Epithelial cell of proximal tubule (primary cell): ENCODE measurements at regions not wholly inside any gene's neighbourhood (a gene's known extent, or its start where the extent isn't known, plus 50 kb on each side); places are given as distances from the start of the nearest gene placed in this dataset.

ENCODE experiments used
- DNase-seq: peaks from one replicate; pipeline ENCODE4 v3.0.0-alpha.2; 2011; ENCODE audit warnings: low read depth
- H3K4me3 ChIP-seq: 2 replicates; pipeline ENCODE4 v1.5.1; 2011; ENCODE audit warnings: low read depth, mild to moderate bottlenecking, low read length
- CTCF ChIP-seq: conservative IDR thresholded peaks from 2 replicates; pipeline ENCODE4 v1.5.1; 2012; ENCODE audit warnings: low read depth, mild to moderate bottlenecking, low read length

GRCh38 chrX:143455046-143455445 is 62.2 kb downstream of the SPANXN3 start:
- no peak for DNase-seq
- no peak for TF ChIP-seq CTCF
- no peak overlapping the region for H3K4me3 ChIP-seq

GRCh38 chrX:143437439-143437838 is 79.8 kb downstream of the SPANXN3 start:
- DNase-seq = no peak
- H3K4me3 ChIP-seq = no peak overlapping the region
- peak; percentile 62 for TF ChIP-seq CTCF

- H3K4me3 ChIP-seq = no peak overlapping the region
- DNase-seq = no peak
- no peak for TF ChIP-seq CTCF
Measured at GRCh38 chrX:143435916-143436315, 81.4 kb downstream of the SPANXN3 start.

GRCh38 chrX:143429811-143430210 is 87.5 kb downstream of the SPANXN3 start:
- H3K4me3 ChIP-seq = no peak overlapping the region
- no peak for TF ChIP-seq CTCF
- no peak for DNase-seq

- no peak for DNase-seq
- no peak for TF ChIP-seq CTCF
- no peak overlapping the region for H3K4me3 ChIP-seq
Measured at GRCh38 chrX:143429131-143429530, 88.1 kb downstream of the SPANXN3 start.

- TF ChIP-seq CTCF = no peak
Measured at GRCh38 chrX:143401160-143401559, 116.1 kb downstream of the SPANXN3 start.

GRCh38 chrX:143378851-143379250 is 138.4 kb downstream of the SPANXN3 start:
- no peak for TF ChIP-seq CTCF
- no peak overlapping the region for H3K4me3 ChIP-seq
- DNase-seq = no peak

More at GRCh38 chrX:143401160-143401559, 116.1 kb downstream of the SPANXN3 start:
- no peak overlapping the region for H3K4me3 ChIP-seq
- DNase-seq = no peak
